Adrenal gland (tissue), 9 donors: ENCODE measurements at regions not wholly inside any gene's neighbourhood (a gene's known extent, or its start where the extent isn't known, plus 50 kb on each side); places are given as distances from the start of the nearest gene placed in this dataset.

ENCODE experiments used
- DNase-seq, 7 donors: peaks; one replicate each; pipeline ENCODE4 v3.0.0-alpha.2; 2019 to 2020
- H3K27ac ChIP-seq, 5 donors: fragments of 200-600 bp; sonication (generic) in 4 of 5; 1 replicate in 3 of 5; 2 replicates in 2 of 5; pipeline versions ENCODE4 v1.5.1 to v1.8.0; 2016 to 2020; ENCODE audit warnings: mild to moderate bottlenecking in 1 of 5
- H3K27me3 ChIP-seq: fragments of 200-600 bp; 2 replicates; pipeline ENCODE4 v1.8.0; 2021
- H3K36me3 ChIP-seq, 2 donors: fragments of 200-600 bp; replicated peaks in 1 of 2; 1 replicate in 1 of 2; 2 replicates in 1 of 2; pipeline versions ENCODE4 v1.5.1 to v1.8.0; 2018 to 2022
- H3K4me1 ChIP-seq, 2 donors: fragments of 200-600 bp; replicated peaks in 1 of 2; 1 replicate in 1 of 2; 2 replicates in 1 of 2; pipeline versions ENCODE4 v1.5.1 to v1.8.0; 2018 to 2021
- H3K4me3 ChIP-seq, 4 donors: fragments of 200-600 bp; sonication (generic) in 3 of 4; one replicate each; pipeline ENCODE4 v1.5.1; 2016 to 2018
- H3K9me3 ChIP-seq, 3 donors: fragments of 200-600 bp; sonication (generic) in 1 of 3; replicated peaks in 1 of 3; 1 replicate in 2 of 3; 2 replicates in 1 of 3; pipeline versions ENCODE4 v1.5.1 to v1.8.0; 2016 to 2021
- POLR2A ChIP-seq, 2 donors: fragments of 450-650 bp; IDR thresholded peaks; one replicate each; pipeline ENCODE4 v1.6.1; 2017; ENCODE audit warnings: antibody characterized with exemption in 2 of 2, mild to moderate bottlenecking in 2 of 2, moderate library complexity in 1 of 2
- WGBS, 4 donors: extraction: QIAGEN DNeasy Blood & Tissue Kit in 2 of 4; methylation state at CpG; one replicate each; pipeline versions ENCODE4 v1.1.5 to v1.1.7; 2013 to 2017; 5-methylcytosine and 5-hydroxymethylcytosine counted together
- intact Hi-C, 2 donors: fragments of 100-400 bp; cut with DNase I; formaldehyde crosslinking; loops; one replicate each; pipeline versions ENCODE4 v1.14.1 to v1.15.0; 2022 to 2023
- TF ChIP-seq, protein P1 (sequence below), 6 experiments: fragments of 450-650 bp in 4 of 6; fragments of 200-600 bp in 2 of 6; sonication (generic) in 1 of 6; IDR thresholded peaks; 1 replicate in 5 of 6; 2 replicates in 1 of 6; pipeline versions ENCODE4 v1.5.1 to v1.8.0; 2016 to 2021; ENCODE audit warnings: antibody characterized with exemption in 6 of 6, mild to moderate bottlenecking in 2 of 6, moderate library complexity in 1 of 6
- donor health status: healthy with polysubstance abuse.
- donor health status: Bipolar disorder and iron deficiency.
- donor health status: DM: yes; HTN: yes; CAD: no.
- donor health status: DM: no; HTN: no; CAD: no.
- donor health status: DM: no; HTN: no; CAD: no.

DNA sequence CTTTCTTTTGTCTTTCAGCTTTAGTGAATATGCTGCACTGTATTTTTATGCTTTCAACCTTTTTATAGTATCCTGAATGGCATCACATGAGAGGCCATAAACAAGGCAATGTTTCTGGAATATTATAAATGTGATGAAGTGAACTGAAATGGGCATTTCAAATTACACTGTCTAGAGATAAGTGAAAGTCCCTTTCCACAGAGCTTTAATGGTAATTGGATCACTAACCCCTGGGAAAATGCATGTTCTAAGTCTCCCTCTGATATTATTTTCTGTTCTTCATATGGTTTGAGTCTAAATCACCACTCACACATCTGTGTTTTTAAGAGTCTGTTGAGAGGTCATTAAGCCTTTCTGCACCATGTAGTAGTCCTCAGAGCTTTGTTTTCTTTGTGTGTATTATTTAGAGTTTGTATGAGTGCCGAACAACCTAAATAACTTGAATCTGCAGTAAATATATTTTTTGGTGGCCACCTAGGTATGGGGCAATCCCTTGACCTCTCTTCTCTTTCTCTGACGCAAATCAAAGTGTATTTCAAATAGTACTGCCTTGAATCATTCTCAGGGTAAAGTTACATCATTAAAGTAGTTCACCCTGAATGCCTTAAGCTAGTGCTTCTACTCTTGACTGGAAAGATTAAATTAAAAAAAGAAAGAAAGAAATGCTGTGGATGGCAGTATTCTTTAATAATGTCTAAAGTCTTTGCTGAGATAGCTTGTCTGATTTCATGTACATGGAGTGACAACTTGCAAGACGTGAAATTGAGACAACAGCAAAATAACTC lies 1931.0 kb upstream of the CDH6 start:
- intact Hi-C loops = no loop called here
- Histone ChIP-seq H3K9me3 (no peaks in the 10 kb centered on the region), H3K4me1 (no peaks in the 10 kb centered on the region), H3K27ac (no peak overlapping the region), H3K4me3 (no peak overlapping the region), H3K27me3 (no peaks in the 10 kb centered on the region), H3K36me3 (no peaks in the 10 kb centered on the region)
- WGBS, 4 donors = 56 to 63% (median 59%) methylated on average over 3 of the region's 3 CpGs
- DNase-seq = no peak
- no peak for TF ChIP-seq POLR2A (IDR thresholded peaks at IDR 0.05)
- TF ChIP-seq, protein P1, sequence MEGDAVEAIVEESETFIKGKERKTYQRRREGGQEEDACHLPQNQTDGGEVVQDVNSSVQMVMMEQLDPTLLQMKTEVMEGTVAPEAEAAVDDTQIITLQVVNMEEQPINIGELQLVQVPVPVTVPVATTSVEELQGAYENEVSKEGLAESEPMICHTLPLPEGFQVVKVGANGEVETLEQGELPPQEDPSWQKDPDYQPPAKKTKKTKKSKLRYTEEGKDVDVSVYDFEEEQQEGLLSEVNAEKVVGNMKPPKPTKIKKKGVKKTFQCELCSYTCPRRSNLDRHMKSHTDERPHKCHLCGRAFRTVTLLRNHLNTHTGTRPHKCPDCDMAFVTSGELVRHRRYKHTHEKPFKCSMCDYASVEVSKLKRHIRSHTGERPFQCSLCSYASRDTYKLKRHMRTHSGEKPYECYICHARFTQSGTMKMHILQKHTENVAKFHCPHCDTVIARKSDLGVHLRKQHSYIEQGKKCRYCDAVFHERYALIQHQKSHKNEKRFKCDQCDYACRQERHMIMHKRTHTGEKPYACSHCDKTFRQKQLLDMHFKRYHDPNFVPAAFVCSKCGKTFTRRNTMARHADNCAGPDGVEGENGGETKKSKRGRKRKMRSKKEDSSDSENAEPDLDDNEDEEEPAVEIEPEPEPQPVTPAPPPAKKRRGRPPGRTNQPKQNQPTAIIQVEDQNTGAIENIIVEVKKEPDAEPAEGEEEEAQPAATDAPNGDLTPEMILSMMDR (IDR thresholded peaks at IDR 0.05) = no peak

DNA sequence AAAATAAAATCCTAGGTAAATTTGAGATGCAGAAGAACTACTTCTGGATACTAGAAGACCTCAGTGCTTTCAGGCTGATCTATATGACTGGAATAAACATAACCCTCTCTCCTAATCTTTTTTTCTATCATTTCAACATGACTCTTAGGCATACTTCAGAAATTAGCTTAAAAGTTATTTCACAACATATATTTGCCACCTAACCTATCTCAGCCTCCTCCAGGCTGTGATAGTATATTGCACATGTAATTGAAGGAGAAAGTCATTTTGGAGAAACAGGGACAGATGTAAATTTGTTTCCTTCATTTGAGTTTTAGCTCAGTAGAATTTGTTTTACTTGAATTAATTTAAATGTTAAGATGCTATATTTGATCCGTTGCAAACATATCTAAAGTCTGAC lies 1932.3 kb upstream of the CDH6 start:
- no peak overlapping the region for H3K4me3 ChIP-seq
- TF ChIP-seq, protein P1 (IDR thresholded peaks at IDR 0.05) = no peak
- TF ChIP-seq POLR2A (IDR thresholded peaks at IDR 0.05) = no peak

DNA sequence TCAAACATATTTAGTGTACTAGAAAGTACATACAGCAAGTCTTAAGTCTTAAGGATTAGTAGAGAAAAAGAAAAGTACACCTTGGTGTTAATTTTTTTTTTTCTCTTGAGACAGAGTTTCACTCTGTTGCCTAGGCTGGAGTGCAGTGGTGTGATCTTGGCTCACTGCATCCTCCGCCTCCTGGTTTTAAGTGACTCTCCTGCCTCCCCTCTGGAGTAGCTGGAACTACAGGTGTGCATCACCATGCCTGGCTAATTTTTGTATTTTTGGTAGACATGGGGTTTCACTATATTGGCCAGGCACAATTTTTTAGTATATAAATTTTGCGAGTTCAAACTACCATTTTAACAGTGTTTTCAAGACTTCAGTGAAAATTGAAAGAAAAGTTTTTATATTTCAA lies 1941.1 kb upstream of the CDH6 start:
- H3K4me3 ChIP-seq = no peak overlapping the region
- H3K27me3 ChIP-seq = no peaks in the 10 kb centered on the region
- DNase-seq = no peak
- 76 to 85% (median 81%) methylated on average over 2 of the region's 2 CpGs for WGBS, 4 donors
- TF ChIP-seq POLR2A (IDR thresholded peaks at IDR 0.05) = no peak
- TF ChIP-seq, protein P1 (IDR thresholded peaks at IDR 0.05) = no peak
- no peaks in the 10 kb centered on the region for H3K9me3 ChIP-seq
- no peaks in the 10 kb centered on the region for H3K36me3 ChIP-seq
- H3K4me1 ChIP-seq = no peaks in the 10 kb centered on the region
- intact Hi-C loops = no loop called here
- H3K27ac ChIP-seq = no peak overlapping the region

More for the DNA sequence above, 1932.3 kb upstream of the CDH6 start:
- no peaks in the 10 kb centered on the region for H3K9me3 ChIP-seq
- no peaks in the 10 kb centered on the region for H3K36me3 ChIP-seq
- intact Hi-C loops = no loop called here
- H3K27me3 ChIP-seq = no peaks in the 10 kb centered on the region
- DNase-seq = no peak
- whole genome bisulfite sequencing, 4 donors = 69 to 93% (median 80%) methylated on average over 1 of the region's 1 CpG
- H3K4me1 ChIP-seq = no peaks in the 10 kb centered on the region
- no peak overlapping the region for H3K27ac ChIP-seq

- Histone ChIP-seq H3K27ac (no peak overlapping the region), H3K36me3 (no peaks in the 10 kb centered on the region), H3K4me3 (no peak overlapping the region), H3K27me3 (no peaks in the 10 kb centered on the region), H3K4me1 (no peaks in the 10 kb centered on the region), H3K9me3 (no peaks in the 10 kb centered on the region)
- TF ChIP-seq, protein P1 (IDR thresholded peaks at IDR 0.05) = no peak
- no peak for TF ChIP-seq POLR2A (IDR thresholded peaks at IDR 0.05)
- intact Hi-C loops = no loop called here
- no peak for DNase-seq
- 42 to 56% (median 52%) methylated on average over 2 of the region's 2 CpGs for WGBS, 4 donors
Measured at GRCh38 chr5:29247346-29248028, 1946.0 kb upstream of the CDH6 start.
